ENCODE measurements at regions not wholly inside any gene's neighbourhood (a gene's known extent, or its start where the extent isn't known, plus 50 kb on each side); places are given as distances from the start of the nearest gene placed in this dataset.

DNA sequence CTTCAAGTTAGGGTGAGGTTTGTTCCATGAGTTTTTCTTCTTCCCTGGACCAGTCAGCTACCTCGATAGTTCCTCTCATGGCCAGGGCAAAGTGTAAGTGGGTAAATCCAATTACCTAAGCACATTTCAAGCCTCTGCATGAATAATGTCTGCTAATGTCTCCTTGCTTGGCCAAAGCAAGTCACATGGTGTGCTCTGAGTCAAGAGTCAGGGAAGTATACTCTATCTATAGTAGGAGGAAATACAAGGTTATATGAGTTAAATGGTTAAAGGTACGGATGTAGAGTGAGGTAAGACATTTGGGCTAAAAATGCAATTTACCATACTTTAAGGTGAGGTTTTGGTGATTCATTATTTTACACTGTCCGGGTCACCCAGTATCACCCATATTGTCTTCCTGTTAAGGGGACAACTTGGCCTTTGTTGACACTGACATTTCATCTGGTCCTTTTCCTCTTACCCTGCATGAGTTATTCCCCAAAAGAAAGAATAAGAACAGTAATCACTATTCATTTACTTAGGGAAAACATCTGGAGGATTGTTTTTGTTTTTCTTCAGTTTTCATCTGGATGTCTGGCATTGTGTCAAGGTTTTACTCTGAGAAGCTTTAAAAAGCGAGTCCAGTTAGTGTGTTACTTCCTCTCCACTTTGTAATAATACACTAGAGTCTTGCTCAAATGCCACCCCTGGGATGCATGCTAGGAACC lies 405.5 kb downstream of the RND3 start:
- Histone ChIP-seq H3K4me1 (ENCODE audit: control insufficient read depth, insufficient read depth, low read length) (no peaks in the 10 kb centered on the region), H3K9me3 (ENCODE audit: control insufficient read depth, insufficient read depth, low read depth, low read length) (peaks cover 3% of the 10 kb centered on the region; the same call in 1 of the 2 replicates), H3K36me3 (ENCODE audit: control insufficient read depth, insufficient read depth, low read length) (no peaks in the 10 kb centered on the region), H3K4me3 (ENCODE audit: low read depth in 2 of 2, low read length in 2 of 2) (no peak overlapping the region), H3K27ac (ENCODE audit: low read length) (no peak overlapping the region), H3K27me3 (ENCODE audit: control insufficient read depth, insufficient read depth, low read length) (no peaks in the 10 kb centered on the region)
- intact Hi-C loops (cut with micrococcal nuclease; ENCODE audit: unreplicated experiment) (no loop called here), in situ Hi-C loops (cut with HindIII; ENCODE audit: low pct_unique_long_range_greater_than_20kb, low sequenced_read_pairs) (no loop called here)
- ATAC-seq, result no peak
- POLR2A ChIA-PET, result no interaction called here
- CTCF ChIA-PET, result no interaction called here
- TF ChIP-seq, protein P1, sequence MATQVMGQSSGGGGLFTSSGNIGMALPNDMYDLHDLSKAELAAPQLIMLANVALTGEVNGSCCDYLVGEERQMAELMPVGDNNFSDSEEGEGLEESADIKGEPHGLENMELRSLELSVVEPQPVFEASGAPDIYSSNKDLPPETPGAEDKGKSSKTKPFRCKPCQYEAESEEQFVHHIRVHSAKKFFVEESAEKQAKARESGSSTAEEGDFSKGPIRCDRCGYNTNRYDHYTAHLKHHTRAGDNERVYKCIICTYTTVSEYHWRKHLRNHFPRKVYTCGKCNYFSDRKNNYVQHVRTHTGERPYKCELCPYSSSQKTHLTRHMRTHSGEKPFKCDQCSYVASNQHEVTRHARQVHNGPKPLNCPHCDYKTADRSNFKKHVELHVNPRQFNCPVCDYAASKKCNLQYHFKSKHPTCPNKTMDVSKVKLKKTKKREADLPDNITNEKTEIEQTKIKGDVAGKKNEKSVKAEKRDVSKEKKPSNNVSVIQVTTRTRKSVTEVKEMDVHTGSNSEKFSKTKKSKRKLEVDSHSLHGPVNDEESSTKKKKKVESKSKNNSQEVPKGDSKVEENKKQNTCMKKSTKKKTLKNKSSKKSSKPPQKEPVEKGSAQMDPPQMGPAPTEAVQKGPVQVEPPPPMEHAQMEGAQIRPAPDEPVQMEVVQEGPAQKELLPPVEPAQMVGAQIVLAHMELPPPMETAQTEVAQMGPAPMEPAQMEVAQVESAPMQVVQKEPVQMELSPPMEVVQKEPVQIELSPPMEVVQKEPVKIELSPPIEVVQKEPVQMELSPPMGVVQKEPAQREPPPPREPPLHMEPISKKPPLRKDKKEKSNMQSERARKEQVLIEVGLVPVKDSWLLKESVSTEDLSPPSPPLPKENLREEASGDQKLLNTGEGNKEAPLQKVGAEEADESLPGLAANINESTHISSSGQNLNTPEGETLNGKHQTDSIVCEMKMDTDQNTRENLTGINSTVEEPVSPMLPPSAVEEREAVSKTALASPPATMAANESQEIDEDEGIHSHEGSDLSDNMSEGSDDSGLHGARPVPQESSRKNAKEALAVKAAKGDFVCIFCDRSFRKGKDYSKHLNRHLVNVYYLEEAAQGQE (IDR thresholded peaks at IDR 0.05; ENCODE audit: insufficient read depth in 1 of 2, low read depth in 2 of 2, low read length in 1 of 2), result no peak
- TF ChIP-seq, protein P2, sequence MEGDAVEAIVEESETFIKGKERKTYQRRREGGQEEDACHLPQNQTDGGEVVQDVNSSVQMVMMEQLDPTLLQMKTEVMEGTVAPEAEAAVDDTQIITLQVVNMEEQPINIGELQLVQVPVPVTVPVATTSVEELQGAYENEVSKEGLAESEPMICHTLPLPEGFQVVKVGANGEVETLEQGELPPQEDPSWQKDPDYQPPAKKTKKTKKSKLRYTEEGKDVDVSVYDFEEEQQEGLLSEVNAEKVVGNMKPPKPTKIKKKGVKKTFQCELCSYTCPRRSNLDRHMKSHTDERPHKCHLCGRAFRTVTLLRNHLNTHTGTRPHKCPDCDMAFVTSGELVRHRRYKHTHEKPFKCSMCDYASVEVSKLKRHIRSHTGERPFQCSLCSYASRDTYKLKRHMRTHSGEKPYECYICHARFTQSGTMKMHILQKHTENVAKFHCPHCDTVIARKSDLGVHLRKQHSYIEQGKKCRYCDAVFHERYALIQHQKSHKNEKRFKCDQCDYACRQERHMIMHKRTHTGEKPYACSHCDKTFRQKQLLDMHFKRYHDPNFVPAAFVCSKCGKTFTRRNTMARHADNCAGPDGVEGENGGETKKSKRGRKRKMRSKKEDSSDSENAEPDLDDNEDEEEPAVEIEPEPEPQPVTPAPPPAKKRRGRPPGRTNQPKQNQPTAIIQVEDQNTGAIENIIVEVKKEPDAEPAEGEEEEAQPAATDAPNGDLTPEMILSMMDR (IDR thresholded peaks at IDR 0.05), result no peak
- TF ChIP-seq POLR2AphosphoS5 (IDR thresholded peaks at IDR 0.05; ENCODE audit: low read depth, low read length), result no peak
- no peak for TF ChIP-seq TCF7L2 (IDR thresholded peaks at IDR 0.05; ENCODE audit: low read depth, low read length)
- no peak for TF ChIP-seq SIN3A (IDR thresholded peaks at IDR 0.05; ENCODE audit: borderline replicate concordance, insufficient read depth, low read depth, low read length)
- DNase-seq (ENCODE audit: low read depth, low spot score), result no peak
- BruUV-seq (replicated peaks), result no TSS peak

DNA sequence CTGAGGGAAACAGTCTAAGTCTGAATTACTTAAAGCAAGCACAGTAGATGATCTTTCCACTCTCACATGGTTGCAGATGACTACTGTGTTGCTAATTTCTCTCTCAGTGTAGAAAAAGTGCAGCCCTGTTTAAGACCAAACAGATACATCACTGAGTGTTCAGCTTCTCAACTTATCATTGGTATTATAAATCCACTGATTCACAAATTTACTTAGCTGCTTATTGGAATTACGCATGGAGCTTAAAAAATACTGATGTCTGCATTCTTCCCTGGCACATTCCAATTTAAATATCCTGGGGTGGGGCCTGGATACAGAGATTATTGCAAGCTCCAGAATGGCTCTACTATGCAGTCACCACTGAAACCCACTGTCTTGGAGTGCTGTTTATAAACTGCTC lies 411.2 kb downstream of the RND3 start:
- Histone ChIP-seq H3K4me3 (ENCODE audit: low read depth in 2 of 2, low read length in 2 of 2) (no peak overlapping the region), H3K27ac (ENCODE audit: low read length) (no peak overlapping the region), H3K9me3 (ENCODE audit: control insufficient read depth, insufficient read depth, low read depth, low read length) (no peaks in the 10 kb centered on the region), H3K4me1 (ENCODE audit: control insufficient read depth, insufficient read depth, low read length) (no peaks in the 10 kb centered on the region), H3K36me3 (ENCODE audit: control insufficient read depth, insufficient read depth, low read length) (no peaks in the 10 kb centered on the region), H3K27me3 (ENCODE audit: control insufficient read depth, insufficient read depth, low read length) (no peaks in the 10 kb centered on the region)
- ChIA-PET POLR2A (no interaction called here), CTCF (no interaction called here)
- intact Hi-C loops (cut with micrococcal nuclease; ENCODE audit: unreplicated experiment) (no loop called here), in situ Hi-C loops (cut with HindIII; ENCODE audit: low pct_unique_long_range_greater_than_20kb, low sequenced_read_pairs) (no loop called here)
- ATAC-seq, result peak; percentile 51; the same call in 1 of the 2 replicates
- BruUV-seq (replicated peaks), result no TSS peak
- TF ChIP-seq, protein P2 (IDR thresholded peaks at IDR 0.05), result no peak
- TF ChIP-seq TCF7L2 (IDR thresholded peaks at IDR 0.05; ENCODE audit: low read depth, low read length) (no peak), POLR2AphosphoS5 (IDR thresholded peaks at IDR 0.05; ENCODE audit: low read depth, low read length) (no peak), SIN3A (IDR thresholded peaks at IDR 0.05; ENCODE audit: borderline replicate concordance, insufficient read depth, low read depth, low read length) (no peak)
- TF ChIP-seq, protein P1 (IDR thresholded peaks at IDR 0.05; ENCODE audit: insufficient read depth in 1 of 2, low read depth in 2 of 2, low read length in 1 of 2), result no peak
- no peak for DNase-seq (ENCODE audit: low read depth, low spot score)
